ENCODE measurements at regions not wholly inside any gene's neighbourhood (a gene's known extent, or its start where the extent isn't known, plus 50 kb on each side); places are given as distances from the start of the nearest gene placed in this dataset.
"Not testable (repeated sequence)": the region's sequence is repeated elsewhere in the genome, so short reads cannot be mapped to it uniquely, and the experiment has no call there.

- H3K36me3 ChIP-seq (ENCODE audit: insufficient read depth, low read length), result no peaks in the 10 kb centered on the region
- no peaks in the 10 kb centered on the region for H3K27me3 ChIP-seq (ENCODE audit: control insufficient read depth, insufficient read depth, low read length)
- no peaks in the 10 kb centered on the region for H3K9me3 ChIP-seq (replicated peaks; ENCODE audit: low read length)
Measured at GRCh38 chr3:158925021-158925420, 123.2 kb downstream of the MFSD1 start.

GRCh38 chr3:158925828-158926494, 124.1 kb downstream of the MFSD1 start:
- H3K4me3 ChIP-seq (ENCODE audit: low read length), result no peak overlapping the region
- no peak overlapping the region for H3K9ac ChIP-seq (ENCODE audit: low read depth, low read length)
- no peaks in the 10 kb centered on the region for H3K36me3 ChIP-seq (ENCODE audit: insufficient read depth, low read length)
- H3K9me3 ChIP-seq (replicated peaks; ENCODE audit: low read length), result no peaks in the 10 kb centered on the region
- no peaks in the 10 kb centered on the region for H3K4me1 ChIP-seq (ENCODE audit: control insufficient read depth, insufficient read depth, low read length)
- no peaks in the 10 kb centered on the region for H3K27me3 ChIP-seq (ENCODE audit: control insufficient read depth, insufficient read depth, low read length)
- H3K4me2 ChIP-seq (ENCODE audit: low read length), result no peak overlapping the region

More at GRCh38 chr3:158925021-158925420, 123.2 kb downstream of the MFSD1 start:
- Histone ChIP-seq H3K9ac (ENCODE audit: low read depth, low read length) (no peak overlapping the region), H3K4me2 (ENCODE audit: low read length) (no peak overlapping the region), H3K4me3 (ENCODE audit: low read length) (no peak overlapping the region), H3K4me1 (ENCODE audit: control insufficient read depth, insufficient read depth, low read length) (peaks cover 7% of the 10 kb centered on the region)

- Histone ChIP-seq H3K9me3 (replicated peaks; ENCODE audit: low read length) (no peaks in the 10 kb centered on the region), H3K9ac (ENCODE audit: low read depth, low read length) (no peak overlapping the region), H3K27me3 (ENCODE audit: control insufficient read depth, insufficient read depth, low read length) (no peaks in the 10 kb centered on the region), H3K36me3 (ENCODE audit: insufficient read depth, low read length) (no peaks in the 10 kb centered on the region), H3K4me2 (ENCODE audit: low read length) (no peak overlapping the region), H3K4me1 (ENCODE audit: control insufficient read depth, insufficient read depth, low read length) (peaks cover 6% of the 10 kb centered on the region), H3K4me3 (ENCODE audit: low read length) (no peak overlapping the region)
Measured at GRCh38 chr3:158935846-158936245, 134.0 kb downstream of the MFSD1 start.

GRCh38 chr3:158936530-158937113, 134.8 kb downstream of the MFSD1 start:
- Histone ChIP-seq H3K27me3 (ENCODE audit: control insufficient read depth, insufficient read depth, low read length) (no peaks in the 10 kb centered on the region), H3K9ac (ENCODE audit: low read depth, low read length) (no peak overlapping the region), H3K4me3 (ENCODE audit: low read length) (no peak overlapping the region), H3K9me3 (replicated peaks; ENCODE audit: low read length) (no peaks in the 10 kb centered on the region), H3K36me3 (ENCODE audit: insufficient read depth, low read length) (no peaks in the 10 kb centered on the region), H3K4me1 (ENCODE audit: control insufficient read depth, insufficient read depth, low read length) (peaks cover 6% of the 10 kb centered on the region), H3K4me2 (ENCODE audit: low read length) (no peak overlapping the region)

GRCh38 chr3:158950178-158950901, 148.5 kb downstream of the MFSD1 start:
- Histone ChIP-seq H3K4me2 (ENCODE audit: low read length) (no peak overlapping the region), H3K9me3 (replicated peaks; ENCODE audit: low read length) (no peaks in the 10 kb centered on the region), H3K36me3 (ENCODE audit: insufficient read depth, low read length) (no peaks in the 10 kb centered on the region), H3K9ac (ENCODE audit: low read depth, low read length) (no peak overlapping the region), H3K27me3 (ENCODE audit: control insufficient read depth, insufficient read depth, low read length) (no peaks in the 10 kb centered on the region), H3K4me1 (ENCODE audit: control insufficient read depth, insufficient read depth, low read length) (no peaks in the 10 kb centered on the region), H3K4me3 (ENCODE audit: low read length) (no peak overlapping the region)

GRCh38 chr3:158953131-158953530, 151.3 kb downstream of the MFSD1 start:
- Histone ChIP-seq H3K27me3 (ENCODE audit: control insufficient read depth, insufficient read depth, low read length) (no peaks in the 10 kb centered on the region), H3K4me3 (ENCODE audit: low read length) (no peak overlapping the region), H3K4me1 (ENCODE audit: control insufficient read depth, insufficient read depth, low read length) (peaks cover 2% of the 10 kb centered on the region), H3K9ac (ENCODE audit: low read depth, low read length) (no peak overlapping the region), H3K9me3 (replicated peaks; ENCODE audit: low read length) (no peaks in the 10 kb centered on the region), H3K4me2 (ENCODE audit: low read length) (no peak overlapping the region), H3K36me3 (ENCODE audit: insufficient read depth, low read length) (no peaks in the 10 kb centered on the region)

GRCh38 chr3:158954420-158954819, 152.6 kb downstream of the MFSD1 start:
- no peaks in the 10 kb centered on the region for H3K27me3 ChIP-seq (ENCODE audit: control insufficient read depth, insufficient read depth, low read length)
- H3K4me2 ChIP-seq (ENCODE audit: low read length), result no peak overlapping the region
- H3K9ac ChIP-seq (ENCODE audit: low read depth, low read length), result no peak overlapping the region
- H3K4me3 ChIP-seq (ENCODE audit: low read length), result no peak overlapping the region
- no peaks in the 10 kb centered on the region for H3K9me3 ChIP-seq (replicated peaks; ENCODE audit: low read length)
- H3K4me1 ChIP-seq (ENCODE audit: control insufficient read depth, insufficient read depth, low read length), result peaks cover 8% of the 10 kb centered on the region
- no peaks in the 10 kb centered on the region for H3K36me3 ChIP-seq (ENCODE audit: insufficient read depth, low read length)

- not testable (repeated sequence) for H3K9ac ChIP-seq (ENCODE audit: low read depth, low read length)
Measured at GRCh38 chr3:158957777-158958176, 155.9 kb downstream of the MFSD1 start.

GRCh38 chr3:158958873-158959272, 157.0 kb downstream of the MFSD1 start:
- Histone ChIP-seq H3K27me3 (ENCODE audit: control insufficient read depth, insufficient read depth, low read length) (no peaks in the 10 kb centered on the region), H3K4me3 (ENCODE audit: low read length) (no peak overlapping the region), H3K36me3 (ENCODE audit: insufficient read depth, low read length) (no peaks in the 10 kb centered on the region), H3K9ac (ENCODE audit: low read depth, low read length) (no peak overlapping the region), H3K9me3 (replicated peaks; ENCODE audit: low read length) (no peaks in the 10 kb centered on the region), H3K4me1 (ENCODE audit: control insufficient read depth, insufficient read depth, low read length) (peaks cover 8% of the 10 kb centered on the region), H3K4me2 (ENCODE audit: low read length) (no peak overlapping the region)

More at GRCh38 chr3:158957777-158958176, 155.9 kb downstream of the MFSD1 start:
- H3K36me3 ChIP-seq (ENCODE audit: insufficient read depth, low read length); H3K27me3 ChIP-seq (ENCODE audit: control insufficient read depth, insufficient read depth, low read length); H3K4me2 ChIP-seq (ENCODE audit: low read length); H3K9me3 ChIP-seq (replicated peaks; ENCODE audit: low read length); H3K4me1 ChIP-seq (ENCODE audit: control insufficient read depth, insufficient read depth, low read length): not testable (repeated sequence)
- H3K4me3 ChIP-seq (ENCODE audit: low read length), result peak overlapping the region; percentile 11

- H3K9ac ChIP-seq (ENCODE audit: low read depth, low read length), result no peak overlapping the region
- no peaks in the 10 kb centered on the region for H3K36me3 ChIP-seq (ENCODE audit: insufficient read depth, low read length)
- no peak overlapping the region for H3K4me3 ChIP-seq (ENCODE audit: low read length)
- no peaks in the 10 kb centered on the region for H3K9me3 ChIP-seq (replicated peaks; ENCODE audit: low read length)
- no peaks in the 10 kb centered on the region for H3K27me3 ChIP-seq (ENCODE audit: control insufficient read depth, insufficient read depth, low read length)
- peaks cover 8% of the 10 kb centered on the region for H3K4me1 ChIP-seq (ENCODE audit: control insufficient read depth, insufficient read depth, low read length)
- H3K4me2 ChIP-seq (ENCODE audit: low read length), result no peak overlapping the region
Measured at GRCh38 chr3:158961471-158961870, 159.6 kb downstream of the MFSD1 start.

GRCh38 chr3:158961911-158962310, 160.1 kb downstream of the MFSD1 start:
- Histone ChIP-seq H3K4me1 (ENCODE audit: control insufficient read depth, insufficient read depth, low read length) (peaks cover 8% of the 10 kb centered on the region), H3K4me2 (ENCODE audit: low read length) (no peak overlapping the region), H3K9me3 (replicated peaks; ENCODE audit: low read length) (no peaks in the 10 kb centered on the region), H3K27me3 (ENCODE audit: control insufficient read depth, insufficient read depth, low read length) (no peaks in the 10 kb centered on the region), H3K9ac (ENCODE audit: low read depth, low read length) (no peak overlapping the region), H3K36me3 (ENCODE audit: insufficient read depth, low read length) (no peaks in the 10 kb centered on the region), H3K4me3 (ENCODE audit: low read length) (no peak overlapping the region)
